Left kidney (tissue), 1 donor: ENCODE measurements at regions not wholly inside any gene's neighbourhood (a gene's known extent, or its start where the extent isn't known, plus 50 kb on each side); places are given as distances from the start of the nearest gene placed in this dataset.
"Not testable (repeated sequence)": the region's sequence is repeated elsewhere in the genome, so short reads cannot be mapped to it uniquely, and the experiment has no call there.

Experiments
- DNase-seq: peaks from one replicate; pipeline ENCODE4 v3.0.0-alpha.2; 2013

- no peak for DNase-seq
These were observed 86.7 kb upstream of the SLC39A10 start for GRCh38 chr2:195570329-195570728.

GRCh38 chr2:195569255-195569654, 87.8 kb upstream of the SLC39A10 start:
- no peak for DNase-seq

GRCh38 chr2:195564625-195565135, 92.3 kb upstream of the SLC39A10 start:
- DNase-seq, result not testable (repeated sequence)

GRCh38 chr2:195563857-195564512, 93.0 kb upstream of the SLC39A10 start:
- no peak for DNase-seq

GRCh38 chr2:195562570-195563566, 94.2 kb upstream of the SLC39A10 start:
- DNase-seq, result no peak

GRCh38 chr2:195561116-195561921, 95.7 kb upstream of the SLC39A10 start:
- no peak for DNase-seq

- DNase-seq, result no peak
These were observed 96.7 kb upstream of the SLC39A10 start for GRCh38 chr2:195560209-195560895.

GRCh38 chr2:195559431-195559914, 97.6 kb upstream of the SLC39A10 start:
- DNase-seq, result no peak

GRCh38 chr2:195555971-195556370, 101.1 kb upstream of the SLC39A10 start:
- DNase-seq, result no peak

- no peak for DNase-seq
These were observed 104.4 kb upstream of the SLC39A10 start for GRCh38 chr2:195552581-195552980.

GRCh38 chr2:195548198-195548940, 108.7 kb upstream of the SLC39A10 start:
- DNase-seq, result no peak

GRCh38 chr2:195547268-195547840, 109.7 kb upstream of the SLC39A10 start:
- DNase-seq, result not testable (repeated sequence)

- no peak for DNase-seq
These were observed 111.2 kb upstream of the SLC39A10 start for GRCh38 chr2:195545811-195546210.

GRCh38 chr2:195543902-195544894, 112.8 kb upstream of the SLC39A10 start:
- DNase-seq, result no peak

GRCh38 chr2:195543063-195543462, 114.0 kb upstream of the SLC39A10 start:
- DNase-seq, result no peak

GRCh38 chr2:195542067-195542466, 115.0 kb upstream of the SLC39A10 start:
- no peak for DNase-seq

- no peak for DNase-seq
These were observed 118.1 kb upstream of the SLC39A10 start for GRCh38 chr2:195538937-195539336.

GRCh38 chr2:195537811-195538210, 119.2 kb upstream of the SLC39A10 start:
- no peak for DNase-seq

- DNase-seq, result no peak
These were observed 120.1 kb upstream of the SLC39A10 start for GRCh38 chr2:195536906-195537305.
